ENCODE measurements at regions not wholly inside any gene's neighbourhood (a gene's known extent, or its start where the extent isn't known, plus 50 kb on each side); places are given as distances from the start of the nearest gene placed in this dataset.

GRCh38 chr13:74625541-74625940 is 491.3 kb upstream of the KLF12 start:
- TF ChIP-seq REST (IDR thresholded peaks at IDR 0.05; ENCODE audit: low read depth), result no peak
- TF ChIP-seq RAD21 (IDR thresholded peaks at IDR 0.05; ENCODE audit: low read depth), result no peak
- no peak for TF ChIP-seq ZBTB7A (IDR thresholded peaks at IDR 0.05; ENCODE audit: low read depth)
- TF ChIP-seq USF1 (IDR thresholded peaks at IDR 0.05), result no peak
- TF ChIP-seq CREB1 (IDR thresholded peaks at IDR 0.05; ENCODE audit: low read depth), result no peak
- no peak for TF ChIP-seq EP300 (IDR thresholded peaks at IDR 0.05; ENCODE audit: borderline replicate concordance)
- no peak for TF ChIP-seq TAF1 (IDR thresholded peaks at IDR 0.05; ENCODE audit: low read depth)
- TF ChIP-seq MAX (IDR thresholded peaks at IDR 0.05), result no peak
- TF ChIP-seq EGR1 (IDR thresholded peaks at IDR 0.05), result no peak

Data from Ishikawa (cell line).